Mesothelial cell of epicardium (in vitro differentiated cells): ENCODE measurements at regions not wholly inside any gene's neighbourhood (a gene's known extent, or its start where the extent isn't known, plus 50 kb on each side); places are given as distances from the start of the nearest gene placed in this dataset.
"Not testable (repeated sequence)": the region's sequence is repeated elsewhere in the genome, so short reads cannot be mapped to it uniquely, and the experiment has no call there.

Experiments
- DNase-seq, 2 experiments: peaks; one replicate each; pipeline ENCODE4 v3.0.0; 2021; ENCODE audit warnings: low spot score in 2 of 2; ENCODE audit not compliant: unreplicated experiment in 2 of 2
- H3K27ac Mint-ChIP-seq: 2 replicates; pipeline ENCODE4 v1.8.0; 2021; ENCODE audit warnings: mixed read lengths
- H3K27me3 Mint-ChIP-seq: 2 replicates; pipeline ENCODE4 v1.8.0; 2021; ENCODE audit warnings: low read depth, mixed read lengths
- H3K36me3 Mint-ChIP-seq: 2 replicates; pipeline ENCODE4 v1.8.0; 2021; ENCODE audit warnings: mixed read lengths
- H3K4me1 Mint-ChIP-seq: 2 replicates; pipeline ENCODE4 v1.8.0; 2021; ENCODE audit warnings: mixed read lengths
- H3K4me3 Mint-ChIP-seq: 2 replicates; pipeline ENCODE4 v1.8.0; 2021; ENCODE audit warnings: mild to moderate bottlenecking, moderate library complexity, mixed read lengths
- H3K9me3 Mint-ChIP-seq: 2 replicates; pipeline ENCODE4 v1.8.0; 2021; ENCODE audit warnings: mixed read lengths
- CTCF ChIP-seq: fragments of 200-600 bp; sonication (generic); IDR thresholded peaks from one replicate; pipeline ENCODE4 v1.5.0; 2021; ENCODE audit warnings: antibody characterized with exemption; ENCODE audit not compliant: unreplicated experiment

DNA sequence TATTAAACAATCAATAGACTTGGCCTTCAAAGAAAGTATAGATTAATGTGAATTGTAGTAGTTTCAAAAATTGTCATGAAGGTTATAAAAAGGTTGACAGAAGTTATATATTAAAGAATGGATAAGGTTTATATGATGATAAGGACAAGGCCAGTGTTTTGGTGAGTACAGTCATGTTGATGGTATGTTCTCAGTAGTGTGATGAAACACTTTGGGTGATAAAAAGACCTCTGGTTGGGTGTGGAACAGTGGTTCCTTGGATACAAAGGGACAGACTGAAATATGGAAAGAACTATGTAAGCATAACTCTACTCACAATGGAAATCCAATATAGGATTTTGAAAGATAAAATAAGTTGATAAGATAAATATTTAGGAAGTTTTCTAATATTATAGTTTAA lies 866.3 kb downstream of the ANKRD7 start:
- Mint-ChIP-seq H3K27ac (no peak overlapping the region), H3K27me3 (no peaks in the 10 kb centered on the region), H3K4me1 (no peaks in the 10 kb centered on the region), H3K36me3 (no peaks in the 10 kb centered on the region), H3K9me3 (peaks cover 24% of the 10 kb centered on the region), H3K4me3 (no peak overlapping the region)
- no peak for DNase-seq
- no peak for TF ChIP-seq CTCF

GRCh38 chr7:119096683-119097082 lies 872.2 kb downstream of the ANKRD7 start:
- TF ChIP-seq CTCF, result no peak
- H3K4me1 Mint-ChIP-seq, result peaks cover 15% of the 10 kb centered on the region
- H3K9me3 Mint-ChIP-seq, result peaks cover 23% of the 10 kb centered on the region
- no peak overlapping the region for H3K27ac Mint-ChIP-seq
- no peak for DNase-seq
- H3K36me3 Mint-ChIP-seq, result no peaks in the 10 kb centered on the region
- H3K4me3 Mint-ChIP-seq, result no peak overlapping the region
- H3K27me3 Mint-ChIP-seq, result no peaks in the 10 kb centered on the region

- not testable (repeated sequence) for H3K27me3 Mint-ChIP-seq, H3K27ac Mint-ChIP-seq, H3K4me3 Mint-ChIP-seq, H3K36me3 Mint-ChIP-seq, DNase-seq, H3K9me3 Mint-ChIP-seq
- H3K4me1 Mint-ChIP-seq, result peaks cover 30% of the 10 kb centered on the region
Observed at GRCh38 chr7:119100611-119101258, 876.2 kb downstream of the ANKRD7 start.

GRCh38 chr7:119102291-119102690 lies 877.8 kb downstream of the ANKRD7 start:
- Mint-ChIP-seq H3K27me3 (no peaks in the 10 kb centered on the region), H3K4me3 (no peak overlapping the region), H3K27ac (no peak overlapping the region), H3K36me3 (no peaks in the 10 kb centered on the region), H3K4me1 (peaks cover 30% of the 10 kb centered on the region), H3K9me3 (no peaks in the 10 kb centered on the region)
- TF ChIP-seq CTCF, result no peak
- DNase-seq, result no peak

GRCh38 chr7:119105381-119105780 lies 880.9 kb downstream of the ANKRD7 start:
- no peaks in the 10 kb centered on the region for H3K36me3 Mint-ChIP-seq
- TF ChIP-seq CTCF, result no peak
- H3K4me3 Mint-ChIP-seq, result no peak overlapping the region
- H3K27me3 Mint-ChIP-seq, result no peaks in the 10 kb centered on the region
- peaks cover 16% of the 10 kb centered on the region for H3K9me3 Mint-ChIP-seq
- H3K4me1 Mint-ChIP-seq, result peaks cover 26% of the 10 kb centered on the region
- H3K27ac Mint-ChIP-seq, result no peak overlapping the region
- no peak for DNase-seq

- Mint-ChIP-seq H3K9me3 (peaks cover 5% of the 10 kb centered on the region), H3K4me1 (peaks cover 5% of the 10 kb centered on the region), H3K27me3 (no peaks in the 10 kb centered on the region), H3K4me3 (no peak overlapping the region), H3K36me3 (no peaks in the 10 kb centered on the region), H3K27ac (no peak overlapping the region)
- no peak for DNase-seq
- TF ChIP-seq CTCF, result no peak
Observed at GRCh38 chr7:119123326-119123725, 898.8 kb downstream of the ANKRD7 start.
